ENCODE measurements at regions not wholly inside any gene's neighbourhood (a gene's known extent, or its start where the extent isn't known, plus 50 kb on each side); places are given as distances from the start of the nearest gene placed in this dataset.

DNA sequence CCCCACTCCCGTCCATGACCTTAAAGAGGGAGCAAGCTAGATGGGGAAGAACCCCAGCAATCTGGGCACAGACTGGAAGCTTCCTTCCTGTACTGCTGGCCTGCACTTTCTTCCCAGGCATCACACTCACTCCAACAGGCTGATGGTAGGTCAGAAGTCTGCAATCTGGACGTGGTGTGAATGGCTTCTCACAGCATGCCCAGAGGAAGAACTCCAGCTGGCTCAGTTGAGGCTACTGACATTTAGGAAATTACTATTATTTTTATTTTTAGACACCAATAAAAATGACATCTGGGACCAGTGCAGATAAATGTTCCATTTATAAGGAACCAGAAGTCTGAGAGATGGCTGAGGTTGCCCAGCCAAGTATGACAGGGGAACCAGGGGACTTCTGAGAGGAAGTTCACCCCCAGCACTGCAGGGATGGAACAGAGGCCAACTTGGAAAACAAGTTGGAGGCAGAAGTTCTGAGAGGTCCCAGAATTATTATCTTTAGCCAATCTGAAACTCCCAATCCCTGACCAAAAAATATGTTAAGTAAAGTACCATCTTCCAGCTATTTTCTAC, 163.8 kb upstream of the CTNNB1 start:
- Histone ChIP-seq H3K4me1 (no peaks in the 10 kb centered on the region), H3K36me3 (no peaks in the 10 kb centered on the region), H3K4me3 (no peak overlapping the region), H3K9me3 (no peaks in the 10 kb centered on the region), H3K27me3 (no peaks in the 10 kb centered on the region), H3K27ac (no peak overlapping the region)
- TF ChIP-seq, protein P1, sequence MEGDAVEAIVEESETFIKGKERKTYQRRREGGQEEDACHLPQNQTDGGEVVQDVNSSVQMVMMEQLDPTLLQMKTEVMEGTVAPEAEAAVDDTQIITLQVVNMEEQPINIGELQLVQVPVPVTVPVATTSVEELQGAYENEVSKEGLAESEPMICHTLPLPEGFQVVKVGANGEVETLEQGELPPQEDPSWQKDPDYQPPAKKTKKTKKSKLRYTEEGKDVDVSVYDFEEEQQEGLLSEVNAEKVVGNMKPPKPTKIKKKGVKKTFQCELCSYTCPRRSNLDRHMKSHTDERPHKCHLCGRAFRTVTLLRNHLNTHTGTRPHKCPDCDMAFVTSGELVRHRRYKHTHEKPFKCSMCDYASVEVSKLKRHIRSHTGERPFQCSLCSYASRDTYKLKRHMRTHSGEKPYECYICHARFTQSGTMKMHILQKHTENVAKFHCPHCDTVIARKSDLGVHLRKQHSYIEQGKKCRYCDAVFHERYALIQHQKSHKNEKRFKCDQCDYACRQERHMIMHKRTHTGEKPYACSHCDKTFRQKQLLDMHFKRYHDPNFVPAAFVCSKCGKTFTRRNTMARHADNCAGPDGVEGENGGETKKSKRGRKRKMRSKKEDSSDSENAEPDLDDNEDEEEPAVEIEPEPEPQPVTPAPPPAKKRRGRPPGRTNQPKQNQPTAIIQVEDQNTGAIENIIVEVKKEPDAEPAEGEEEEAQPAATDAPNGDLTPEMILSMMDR (IDR thresholded peaks at IDR 0.05), result no peak
- DNase-seq (ENCODE audit: low spot score), result no peak

DNA sequence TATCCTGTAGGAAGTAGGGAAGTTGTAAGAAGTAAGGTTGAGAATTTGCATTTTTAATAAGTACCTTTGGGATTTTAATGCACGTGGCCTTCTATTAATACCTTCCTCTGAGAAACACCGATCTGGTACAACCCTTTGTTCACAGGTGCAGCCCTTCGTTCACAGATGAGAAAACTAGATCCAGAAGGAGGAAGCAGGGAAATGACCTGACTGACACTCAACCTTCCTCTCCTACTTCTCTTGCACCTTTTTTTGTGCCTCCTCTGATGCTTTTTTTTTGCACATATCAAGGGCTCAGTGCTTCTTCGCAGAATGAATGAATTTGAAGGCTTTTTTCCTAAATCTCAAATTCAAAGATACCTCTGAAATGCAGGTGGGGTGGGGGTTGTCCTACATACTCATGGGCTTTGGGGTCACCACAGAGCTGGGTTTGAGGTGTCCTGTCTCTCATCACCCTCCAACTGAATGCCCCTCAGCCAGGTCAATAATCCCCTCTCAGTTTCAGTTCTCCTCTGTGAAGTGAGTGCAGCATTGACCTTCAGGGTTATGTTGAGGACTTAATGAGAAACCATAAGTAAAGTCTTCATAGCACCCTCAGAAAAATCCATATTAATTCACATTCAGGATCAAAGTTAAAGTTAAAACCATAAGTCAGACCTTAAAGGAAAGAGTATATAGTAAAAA, 161.5 kb upstream of the CTNNB1 start:
- no peak overlapping the region for H3K4me3 ChIP-seq
- TF ChIP-seq, protein P1 (IDR thresholded peaks at IDR 0.05), result no peak
- no peaks in the 10 kb centered on the region for H3K27me3 ChIP-seq
- no peak for DNase-seq (ENCODE audit: low spot score)
- H3K36me3 ChIP-seq, result no peaks in the 10 kb centered on the region
- no peak overlapping the region for H3K27ac ChIP-seq
- no peaks in the 10 kb centered on the region for H3K9me3 ChIP-seq
- no peaks in the 10 kb centered on the region for H3K4me1 ChIP-seq

DNA sequence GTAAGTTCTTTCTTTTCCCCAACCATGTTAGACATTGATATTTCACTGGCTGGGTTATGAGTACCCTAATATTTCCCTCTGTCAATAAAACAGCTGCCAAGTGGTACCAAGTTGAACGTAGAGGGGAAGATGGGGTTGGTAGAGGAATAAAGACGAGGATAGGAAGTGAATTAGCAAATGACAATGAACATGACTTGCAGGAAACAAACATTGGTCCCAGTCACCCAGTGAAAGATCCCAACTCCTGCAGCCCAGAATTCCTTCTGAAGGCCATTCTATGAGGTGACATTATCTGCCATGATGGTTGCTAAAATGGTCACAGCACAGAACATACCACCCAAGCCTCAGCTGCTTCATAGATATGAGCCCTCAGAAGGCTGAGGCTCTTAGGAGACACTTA, 159.0 kb upstream of the CTNNB1 start:
- no peaks in the 10 kb centered on the region for H3K9me3 ChIP-seq
- no peak for DNase-seq (ENCODE audit: low spot score)
- H3K36me3 ChIP-seq, result no peaks in the 10 kb centered on the region
- no peaks in the 10 kb centered on the region for H3K4me1 ChIP-seq
- no peaks in the 10 kb centered on the region for H3K27me3 ChIP-seq
- H3K27ac ChIP-seq, result no peak overlapping the region
- H3K4me3 ChIP-seq, result no peak overlapping the region
- TF ChIP-seq, protein P1 (IDR thresholded peaks at IDR 0.05), result no peak

DNA sequence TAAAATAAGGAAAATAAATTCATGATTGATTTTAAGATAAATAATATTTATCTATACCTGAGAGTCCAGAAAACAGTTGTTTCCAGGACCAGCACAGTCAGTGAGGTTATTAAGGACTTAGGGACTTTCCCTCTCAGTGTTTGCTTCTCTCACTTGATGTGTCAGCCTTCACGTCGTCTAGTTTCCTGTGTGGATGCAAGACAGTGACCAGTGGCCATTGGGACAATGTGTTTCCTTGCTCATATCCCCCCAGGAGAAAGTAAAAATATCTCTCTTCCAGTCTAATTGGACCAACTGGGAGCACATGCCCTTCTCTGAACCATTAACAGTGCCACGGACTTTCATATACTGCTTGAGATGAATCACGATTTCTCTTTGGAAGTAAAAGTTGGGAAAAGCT, 157.8 kb upstream of the CTNNB1 start:
- no peaks in the 10 kb centered on the region for H3K27me3 ChIP-seq
- no peaks in the 10 kb centered on the region for H3K36me3 ChIP-seq
- no peak for DNase-seq (ENCODE audit: low spot score)
- no peaks in the 10 kb centered on the region for H3K9me3 ChIP-seq
- no peaks in the 10 kb centered on the region for H3K4me1 ChIP-seq
- no peak overlapping the region for H3K27ac ChIP-seq
- TF ChIP-seq, protein P1 (IDR thresholded peaks at IDR 0.05), result no peak
- H3K4me3 ChIP-seq, result no peak overlapping the region

DNA sequence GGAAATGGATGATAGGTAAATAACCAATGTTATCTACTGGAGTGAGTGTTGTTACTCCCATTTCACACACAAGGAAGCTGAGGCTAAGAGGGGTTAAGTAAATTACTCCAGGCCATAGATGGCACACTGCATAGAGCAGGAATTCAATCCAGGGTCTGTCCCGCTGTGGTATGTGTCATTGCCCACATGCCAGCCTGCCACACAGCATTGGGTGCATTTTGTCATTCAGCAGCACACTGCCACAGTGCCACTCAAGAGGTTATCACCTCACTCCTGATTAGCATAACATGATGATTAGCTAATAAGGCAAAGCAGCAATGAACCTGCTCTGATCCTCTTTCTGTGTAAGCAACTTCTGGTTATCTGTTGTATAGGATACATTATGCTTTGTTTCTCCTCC, 157.4 kb upstream of the CTNNB1 start:
- Histone ChIP-seq H3K36me3 (no peaks in the 10 kb centered on the region), H3K27me3 (no peaks in the 10 kb centered on the region), H3K4me1 (no peaks in the 10 kb centered on the region), H3K9me3 (peaks cover 0 to 1% of the 10 kb centered on the region in 2 donors), H3K27ac (no peak overlapping the region), H3K4me3 (no peak overlapping the region)
- no peak for DNase-seq (ENCODE audit: low spot score)
- TF ChIP-seq, protein P1 (IDR thresholded peaks at IDR 0.05), result no peak

- no peak overlapping the region for H3K27ac ChIP-seq
- no peak overlapping the region for H3K4me3 ChIP-seq
- DNase-seq (ENCODE audit: low spot score), result no peak
- H3K4me1 ChIP-seq, result no peaks in the 10 kb centered on the region
- peaks cover 0 to 18% of the 10 kb centered on the region in 2 donors for H3K9me3 ChIP-seq
- no peaks in the 10 kb centered on the region for H3K27me3 ChIP-seq
- TF ChIP-seq, protein P1 (IDR thresholded peaks at IDR 0.05), result no peak
- no peaks in the 10 kb centered on the region for H3K36me3 ChIP-seq
These were observed 154.8 kb upstream of the CTNNB1 start for GRCh38 chr3:41044523-41044922.

Data from right atrium auricular region (tissue), 2 donors.